Epithelial cell of esophagus (primary cell): ENCODE measurements at regions not wholly inside any gene's neighbourhood (a gene's known extent, or its start where the extent isn't known, plus 50 kb on each side); places are given as distances from the start of the nearest gene placed in this dataset.
"Not testable (repeated sequence)": the region's sequence is repeated elsewhere in the genome, so short reads cannot be mapped to it uniquely, and the experiment has no call there.

Experiments
- DNase-seq: peaks from one replicate; pipeline ENCODE4 v3.0.0; 2010; ENCODE audit warnings: low read depth
- H3K4me3 ChIP-seq: 2 replicates; pipeline ENCODE4 v1.5.1; 2011; ENCODE audit warnings: mild to moderate bottlenecking, low read length, control low read depth
- CTCF ChIP-seq: IDR thresholded peaks from 2 replicates; pipeline ENCODE4 v1.5.1; 2011; ENCODE audit warnings: low read depth, mild to moderate bottlenecking, low read length, control low read depth, inconsistent platforms; ENCODE audit not compliant: insufficient read depth; ENCODE audit errors: missing control alignments

DNA sequence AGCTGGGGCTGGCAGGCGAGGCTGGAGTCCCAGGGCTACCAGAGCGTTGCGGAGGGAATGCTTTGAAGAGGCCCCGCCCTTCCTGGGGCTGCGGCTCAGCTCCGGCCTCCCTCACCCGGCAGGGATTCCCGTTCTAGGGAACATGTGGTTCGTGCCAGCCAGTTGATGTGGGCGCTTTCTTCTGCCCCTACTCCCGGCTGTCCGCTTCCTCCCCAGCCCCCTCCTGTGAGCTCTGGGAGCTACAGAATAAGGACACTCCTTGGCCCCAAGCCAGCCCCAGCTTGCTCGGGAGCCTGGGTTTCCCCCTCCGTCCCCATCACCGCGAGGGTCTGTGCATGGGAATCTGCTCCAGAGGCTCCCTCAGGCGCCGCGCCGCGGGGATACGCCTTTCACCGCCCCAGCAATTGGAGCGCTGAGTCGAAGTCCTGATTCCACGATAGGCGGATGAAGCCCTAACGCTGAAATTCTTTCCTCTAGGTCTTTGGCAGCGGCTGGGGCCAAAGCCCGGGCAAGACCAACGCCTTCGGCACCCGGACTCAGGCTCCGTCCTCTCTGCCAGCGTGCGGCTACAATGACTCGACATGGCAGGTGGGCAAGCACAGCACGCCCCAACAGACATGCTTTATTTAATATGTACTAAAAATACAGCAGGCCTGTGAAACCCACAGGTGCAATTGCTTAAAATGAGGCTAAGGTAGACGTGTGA lies 69.5 kb downstream of the KLF15 start:
- no peak for TF ChIP-seq CTCF
- H3K4me3 ChIP-seq = peak overlapping the region; percentile 40
- DNase-seq = peak; percentile 48

DNA sequence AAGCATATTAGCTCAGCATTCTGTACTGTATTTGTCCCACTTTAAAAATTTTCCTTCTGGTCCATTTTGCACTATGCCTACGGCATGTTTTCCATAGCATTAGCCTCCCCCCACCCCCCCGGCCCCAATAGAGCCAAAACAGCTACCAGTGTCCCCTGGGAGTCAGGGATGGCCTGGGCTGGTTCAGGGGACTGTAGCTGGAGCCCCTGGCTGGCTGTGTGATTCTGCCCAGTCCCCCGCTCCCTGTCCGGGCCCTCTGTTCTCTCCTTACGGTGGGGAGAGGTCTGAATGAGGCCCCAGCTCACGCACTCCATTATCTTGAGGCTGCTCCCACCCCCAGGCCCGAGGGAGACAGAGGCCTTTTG lies 70.1 kb downstream of the KLF15 start:
- no peak for TF ChIP-seq CTCF
- DNase-seq = no peak
- peak overlapping the region; percentile 40 for H3K4me3 ChIP-seq

- no peak for TF ChIP-seq CTCF
- H3K4me3 ChIP-seq = no peak overlapping the region
- no peak for DNase-seq
Measured at GRCh38 chr3:126285369-126285768, 71.8 kb downstream of the KLF15 start.

GRCh38 chr3:126284258-126284904 lies 72.8 kb downstream of the KLF15 start:
- no peak for TF ChIP-seq CTCF
- no peak overlapping the region for H3K4me3 ChIP-seq
- DNase-seq = peak; percentile 91

- not testable (repeated sequence) for H3K4me3 ChIP-seq, DNase-seq
Measured at GRCh38 chr3:126283651-126284050, 73.6 kb downstream of the KLF15 start.

- DNase-seq = no peak
- TF ChIP-seq CTCF = no peak
- no peak overlapping the region for H3K4me3 ChIP-seq
Measured at GRCh38 chr3:126279853-126280252, 77.4 kb downstream of the KLF15 start.

GRCh38 chr3:126277629-126278378 lies 79.4 kb downstream of the KLF15 start:
- no peak overlapping the region for H3K4me3 ChIP-seq
- no peak for TF ChIP-seq CTCF
- no peak for DNase-seq
